Neuronal stem cell (in vitro differentiated cells): ENCODE measurements at regions not wholly inside any gene's neighbourhood (a gene's known extent, or its start where the extent isn't known, plus 50 kb on each side); places are given as distances from the start of the nearest gene placed in this dataset.

Source experiments
- DNase-seq: peaks from one replicate; pipeline ENCODE4 v3.0.0-alpha.2; 2013; ENCODE audit warnings: low spot score
- H2AFZ ChIP-seq: one replicate; pipeline ENCODE4 v1.6.1; 2013; ENCODE audit warnings: mild to moderate bottlenecking, low read length, inconsistent platforms
- H2AK5ac ChIP-seq: 2 replicates; pipeline ENCODE4 v1.6.1; 2013; ENCODE audit warnings: low read depth, mild to moderate bottlenecking, inconsistent platforms, low read length, moderate library complexity, mixed read lengths
- H2BK120ac ChIP-seq: 2 replicates; pipeline ENCODE4 v1.6.1; 2013; ENCODE audit warnings: low read depth, mild to moderate bottlenecking, inconsistent platforms, low read length, moderate library complexity, mixed read lengths
- H2BK12ac ChIP-seq: one replicate; pipeline ENCODE4 v1.6.1; 2013; ENCODE audit warnings: low read length, inconsistent platforms
- H2BK15ac ChIP-seq: 2 replicates; pipeline ENCODE4 v1.6.1; 2013; ENCODE audit warnings: mild to moderate bottlenecking, low read length, inconsistent platforms, mixed read lengths
- H2BK5ac ChIP-seq: one replicate; pipeline ENCODE4 v1.6.1; 2013; ENCODE audit warnings: inconsistent platforms, mild to moderate bottlenecking, low read length, moderate library complexity
- H3K14ac ChIP-seq: one replicate; pipeline ENCODE4 v1.6.1; 2013; ENCODE audit warnings: low read length, inconsistent platforms
- H3K18ac ChIP-seq: 2 replicates; pipeline ENCODE4 v1.6.1; 2013; ENCODE audit warnings: low read length, inconsistent platforms
- H3K23ac ChIP-seq: 2 replicates; pipeline ENCODE4 v1.6.1; 2013; ENCODE audit warnings: low read depth, mild to moderate bottlenecking, mixed read lengths, low read length, inconsistent platforms; ENCODE audit not compliant: poor library complexity
- H3K27ac ChIP-seq: replicated peaks from 3 replicates; pipeline ENCODE4 v1.5.1; 2013; ENCODE audit warnings: low read length, inconsistent platforms
- H3K27me3 ChIP-seq, 3 experiments: 2 replicates each; pipeline ENCODE4 v1.6.1; 2013; ENCODE audit warnings: low read length in 3 of 3, mild to moderate bottlenecking in 2 of 3, inconsistent platforms in 1 of 3, low read depth in 1 of 3, mixed read lengths in 1 of 3, moderate library complexity in 1 of 3; ENCODE audit not compliant: control insufficient read depth in 3 of 3, insufficient read depth in 3 of 3
- H3K36me3 ChIP-seq, 2 donors: replicated peaks in 1 of 2; 2 replicates each; pipeline ENCODE4 v1.6.1; 2013; ENCODE audit warnings: low read length in 2 of 2; ENCODE audit not compliant: control insufficient read depth in 2 of 2, insufficient read depth in 2 of 2
- H3K4ac ChIP-seq: 2 replicates; pipeline ENCODE4 v1.6.1; 2013; ENCODE audit warnings: inconsistent platforms, mild to moderate bottlenecking, low read length, moderate library complexity
- H3K4me1 ChIP-seq, 2 donors: 1 replicate in 1 of 2; 2 replicates in 1 of 2; pipeline ENCODE4 v1.6.1; 2013; ENCODE audit warnings: low read length in 2 of 2, low read depth in 1 of 2; ENCODE audit not compliant: control insufficient read depth in 2 of 2, insufficient read depth in 1 of 2
- H3K4me2 ChIP-seq: one replicate; pipeline ENCODE4 v1.6.1; 2013; ENCODE audit warnings: mild to moderate bottlenecking, low read length, inconsistent platforms; ENCODE audit not compliant: insufficient read depth, poor library complexity, severe bottlenecking
- H3K4me3 ChIP-seq, 2 donors: 2 replicates each; pipeline ENCODE4 v1.5.1; 2013; ENCODE audit warnings: low read length in 2 of 2, mild to moderate bottlenecking in 2 of 2, inconsistent platforms in 1 of 2, moderate library complexity in 1 of 2
- H3K79me1 ChIP-seq: one replicate; pipeline ENCODE4 v1.6.1; 2013; ENCODE audit warnings: low read depth, mild to moderate bottlenecking, inconsistent platforms, low read length, moderate library complexity
- H3K9ac ChIP-seq: one replicate; pipeline ENCODE4 v1.6.1; 2013; ENCODE audit warnings: mild to moderate bottlenecking, low read depth, low read length, inconsistent platforms; ENCODE audit not compliant: poor library complexity
- H3K9me3 ChIP-seq, 2 donors: replicated peaks in 1 of 2; 2 replicates each; pipeline versions ENCODE3 to v1.6.1; 2013; ENCODE audit warnings: low read length in 2 of 2, mild to moderate bottlenecking in 2 of 2, inconsistent platforms in 1 of 2, low read depth in 1 of 2, mixed read lengths in 1 of 2, moderate library complexity in 1 of 2; ENCODE audit not compliant: control insufficient read depth in 2 of 2, insufficient read depth in 1 of 2
- H4K8ac ChIP-seq: one replicate; pipeline ENCODE4 v1.6.1; 2013; ENCODE audit warnings: low read depth, mild to moderate bottlenecking, inconsistent platforms, low read length, moderate library complexity
- H4K91ac ChIP-seq: one replicate; pipeline ENCODE4 v1.6.1; 2013; ENCODE audit warnings: low read length, low read depth, mild to moderate bottlenecking, inconsistent platforms; ENCODE audit not compliant: poor library complexity
- WGBS, 2 donors: extraction: QIAGEN DNeasy Blood & Tissue Kit; methylation state at CpG; one replicate each; pipeline ENCODE4 v1.1.7; 2013; ENCODE audit warnings: missing lambda C conversion rate in 2 of 2, mixed read lengths in 1 of 2; ENCODE audit not compliant: insufficient read length in 2 of 2, insufficient replicate concordance in 1 of 2; ENCODE audit errors: extremely low coverage in 2 of 2; 5-methylcytosine and 5-hydroxymethylcytosine counted together

DNA sequence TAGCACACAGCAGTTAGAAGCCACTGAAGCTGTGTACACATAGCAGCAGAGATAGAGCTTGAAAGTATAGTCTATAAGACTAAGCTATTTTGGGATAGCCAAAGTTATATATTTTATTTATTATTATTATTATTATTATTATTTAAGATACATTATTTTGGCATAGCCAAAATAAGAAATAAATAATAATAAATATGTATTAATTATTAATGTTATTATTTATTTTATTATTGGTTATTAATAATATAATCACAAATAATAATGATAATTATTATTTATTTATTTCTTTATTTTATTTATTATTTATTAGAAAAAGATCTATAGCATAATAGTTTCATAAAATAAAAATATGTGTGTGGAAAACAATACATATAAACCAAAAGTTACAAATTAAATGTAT, 107.2 kb upstream of the FOXK1 start:
- H3K4me1 ChIP-seq = no peaks in the 10 kb centered on the region
- H3K18ac ChIP-seq = no peak overlapping the region
- H4K91ac ChIP-seq = no peak overlapping the region
- peaks cover 0 to 9% of the 10 kb centered on the region in 2 donors for H3K9me3 ChIP-seq
- H2BK120ac ChIP-seq = no peak overlapping the region
- no peaks in the 10 kb centered on the region for H3K27me3 ChIP-seq
- no peak overlapping the region for H2AK5ac ChIP-seq
- H3K4ac ChIP-seq = no peak overlapping the region
- no peak overlapping the region for H3K27ac ChIP-seq
- no peaks in the 10 kb centered on the region for H3K79me1 ChIP-seq
- H3K4me2 ChIP-seq = no peak overlapping the region
- no peaks in the 10 kb centered on the region for H3K36me3 ChIP-seq
- no peak overlapping the region for H3K14ac ChIP-seq
- DNase-seq = no peak
- no peak overlapping the region for H2BK12ac ChIP-seq
- H3K4me3 ChIP-seq = peak overlapping the region in 1 of 2 donors; percentile 64
- H4K8ac ChIP-seq = no peak overlapping the region
- H2AFZ ChIP-seq = no peak overlapping the region
- H2BK5ac ChIP-seq = no peak overlapping the region
- H2BK15ac ChIP-seq = no peak overlapping the region
- no peak overlapping the region for H3K23ac ChIP-seq
- H3K9ac ChIP-seq = no peak overlapping the region

GRCh38 chr7:4575254-4575653, 106.8 kb upstream of the FOXK1 start:
- no peak overlapping the region for H2BK15ac ChIP-seq
- H2BK120ac ChIP-seq = no peak overlapping the region
- H2AFZ ChIP-seq = no peak overlapping the region
- no peak overlapping the region for H2BK5ac ChIP-seq
- H3K4me1 ChIP-seq = no peaks in the 10 kb centered on the region
- H3K4me2 ChIP-seq = no peak overlapping the region
- no peaks in the 10 kb centered on the region for H3K27me3 ChIP-seq
- no peak overlapping the region for H3K4me3 ChIP-seq
- H2BK12ac ChIP-seq = no peak overlapping the region
- no peak overlapping the region for H3K14ac ChIP-seq
- H3K18ac ChIP-seq = no peak overlapping the region
- no peak overlapping the region for H3K23ac ChIP-seq
- H3K79me1 ChIP-seq = no peaks in the 10 kb centered on the region
- no CpG with 5 or more reads among the region's 3 CpGs for WGBS, 2 donors
- no peak overlapping the region for H3K4ac ChIP-seq
- DNase-seq = no peak
- H2AK5ac ChIP-seq = no peak overlapping the region
- H3K9me3 ChIP-seq = peaks cover 0 to 7% of the 10 kb centered on the region in 2 donors
- no peaks in the 10 kb centered on the region for H3K36me3 ChIP-seq
- H4K91ac ChIP-seq = no peak overlapping the region
- H4K8ac ChIP-seq = no peak overlapping the region
- H3K9ac ChIP-seq = no peak overlapping the region
- H3K27ac ChIP-seq = no peak overlapping the region

DNA sequence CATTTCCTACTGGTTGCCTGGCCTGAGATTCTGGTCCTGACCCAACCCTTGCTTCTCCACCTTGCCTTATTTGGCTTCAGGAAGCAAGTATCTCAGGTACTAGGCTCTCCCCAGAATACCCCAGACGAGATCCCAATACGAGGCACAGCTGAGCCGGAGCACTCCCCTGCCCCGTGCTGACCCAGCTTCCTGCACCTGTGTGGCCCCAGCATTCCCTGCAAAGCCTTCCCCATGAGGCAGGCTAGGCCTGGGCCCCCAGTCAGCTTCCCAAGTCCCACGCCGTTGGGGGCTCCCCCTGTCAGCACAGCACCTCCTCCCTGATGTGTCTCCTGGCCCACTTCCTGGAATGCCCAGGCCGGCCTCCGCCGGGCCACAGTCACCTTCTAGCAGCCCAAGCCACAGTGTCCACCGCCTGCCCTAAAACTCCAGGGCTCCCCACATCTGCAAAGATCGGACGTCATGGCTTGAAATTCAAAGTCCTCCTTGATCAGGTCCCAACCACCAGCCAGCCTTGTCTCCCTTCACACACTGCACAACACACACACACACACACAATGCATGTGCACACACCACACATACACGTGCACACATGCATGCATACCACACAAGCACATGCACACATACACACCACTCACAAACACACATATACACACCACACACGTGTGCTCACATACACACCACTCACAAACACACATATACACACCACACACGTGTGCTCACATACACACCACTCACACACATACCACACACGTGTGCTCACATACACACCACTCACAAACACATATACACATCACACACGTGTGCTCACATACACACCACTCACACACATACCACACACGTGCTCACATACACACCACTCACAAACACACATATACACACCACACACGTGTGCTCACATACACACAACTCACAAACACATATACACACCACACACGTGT, 78.9 kb upstream of the FOXK1 start:
- H3K27ac ChIP-seq = no peak overlapping the region
- no peaks in the 10 kb centered on the region for H3K27me3 ChIP-seq
- H3K14ac ChIP-seq = no peak overlapping the region
- H3K4me3 ChIP-seq = peak overlapping the region in 1 of 2 donors; percentile 15
- peaks cover 0 to 5% of the 10 kb centered on the region in 2 donors for H3K4me1 ChIP-seq
- WGBS, 2 donors = 100% methylated on average over 4 of the region's 20 CpGs; no CpG with 5 or more reads in 1 of the 2 donors
- H4K91ac ChIP-seq = no peak overlapping the region
- no peak overlapping the region for H3K4ac ChIP-seq
- H2BK12ac ChIP-seq = no peak overlapping the region
- H3K79me1 ChIP-seq = no peaks in the 10 kb centered on the region
- H3K23ac ChIP-seq = peak overlapping the region; percentile 37
- no peak overlapping the region for H2BK5ac ChIP-seq
- no peak overlapping the region for H2BK120ac ChIP-seq
- H2AFZ ChIP-seq = no peak overlapping the region
- H2BK15ac ChIP-seq = no peak overlapping the region
- no peak overlapping the region for H3K4me2 ChIP-seq
- H3K9ac ChIP-seq = no peak overlapping the region
- DNase-seq = no peak
- no peak overlapping the region for H2AK5ac ChIP-seq
- no peak overlapping the region for H4K8ac ChIP-seq
- H3K9me3 ChIP-seq = peaks cover 0 to 10% of the 10 kb centered on the region in 2 donors
- peak overlapping the region; percentile 82 for H3K18ac ChIP-seq
- H3K36me3 ChIP-seq = peaks cover 0 to 3% of the 10 kb centered on the region in 2 donors

DNA sequence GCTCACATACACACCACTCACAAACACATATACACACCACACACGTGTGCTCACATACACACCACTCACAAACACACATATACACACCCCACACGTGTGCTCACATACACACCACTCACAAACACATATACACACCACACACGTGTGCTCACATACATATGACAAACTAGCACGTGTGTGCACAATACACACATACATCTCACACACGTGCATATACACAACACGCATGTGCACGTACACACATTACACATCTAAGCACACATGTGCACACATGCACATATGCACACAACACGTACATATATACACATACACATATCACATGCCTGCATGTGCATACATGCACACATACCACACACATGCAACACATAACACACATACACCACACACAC, 78.3 kb upstream of the FOXK1 start:
- H2BK15ac ChIP-seq = no peak overlapping the region
- no peak overlapping the region for H3K4me2 ChIP-seq
- H2AFZ ChIP-seq = no peak overlapping the region
- peaks cover 0 to 3% of the 10 kb centered on the region in 2 donors for H3K36me3 ChIP-seq
- no peak overlapping the region for H4K91ac ChIP-seq
- no peak overlapping the region for H3K4ac ChIP-seq
- WGBS, 2 donors = 100% methylated on average over 2 of the region's 8 CpGs; no CpG with 5 or more reads in 1 of the 2 donors
- H3K18ac ChIP-seq = no peak overlapping the region
- H2BK5ac ChIP-seq = no peak overlapping the region
- H2AK5ac ChIP-seq = no peak overlapping the region
- no peaks in the 10 kb centered on the region for H3K79me1 ChIP-seq
- H3K9me3 ChIP-seq = peaks cover 0 to 10% of the 10 kb centered on the region in 2 donors
- H4K8ac ChIP-seq = no peak overlapping the region
- H3K4me3 ChIP-seq = peak overlapping the region in 1 of 2 donors; percentile 70
- no peak overlapping the region for H3K27ac ChIP-seq
- H2BK120ac ChIP-seq = no peak overlapping the region
- H3K23ac ChIP-seq = no peak overlapping the region
- H2BK12ac ChIP-seq = no peak overlapping the region
- H3K27me3 ChIP-seq = no peaks in the 10 kb centered on the region
- H3K14ac ChIP-seq = no peak overlapping the region
- no peak for DNase-seq
- peak overlapping the region; percentile 54 for H3K9ac ChIP-seq
- peaks cover 0 to 5% of the 10 kb centered on the region in 2 donors for H3K4me1 ChIP-seq
